ENCODE measurements at regions not wholly inside any gene's neighbourhood (a gene's known extent, or its start where the extent isn't known, plus 50 kb on each side); places are given as distances from the start of the nearest gene placed in this dataset.

- TF ChIP-seq POLR2A (IDR thresholded peaks at IDR 0.05) (no peak), EP300 (IDR thresholded peaks at IDR 0.05) (no peak)
- TF ChIP-seq, protein P1, sequence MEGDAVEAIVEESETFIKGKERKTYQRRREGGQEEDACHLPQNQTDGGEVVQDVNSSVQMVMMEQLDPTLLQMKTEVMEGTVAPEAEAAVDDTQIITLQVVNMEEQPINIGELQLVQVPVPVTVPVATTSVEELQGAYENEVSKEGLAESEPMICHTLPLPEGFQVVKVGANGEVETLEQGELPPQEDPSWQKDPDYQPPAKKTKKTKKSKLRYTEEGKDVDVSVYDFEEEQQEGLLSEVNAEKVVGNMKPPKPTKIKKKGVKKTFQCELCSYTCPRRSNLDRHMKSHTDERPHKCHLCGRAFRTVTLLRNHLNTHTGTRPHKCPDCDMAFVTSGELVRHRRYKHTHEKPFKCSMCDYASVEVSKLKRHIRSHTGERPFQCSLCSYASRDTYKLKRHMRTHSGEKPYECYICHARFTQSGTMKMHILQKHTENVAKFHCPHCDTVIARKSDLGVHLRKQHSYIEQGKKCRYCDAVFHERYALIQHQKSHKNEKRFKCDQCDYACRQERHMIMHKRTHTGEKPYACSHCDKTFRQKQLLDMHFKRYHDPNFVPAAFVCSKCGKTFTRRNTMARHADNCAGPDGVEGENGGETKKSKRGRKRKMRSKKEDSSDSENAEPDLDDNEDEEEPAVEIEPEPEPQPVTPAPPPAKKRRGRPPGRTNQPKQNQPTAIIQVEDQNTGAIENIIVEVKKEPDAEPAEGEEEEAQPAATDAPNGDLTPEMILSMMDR (IDR thresholded peaks at IDR 0.05), result no peak
Measured at GRCh38 chr1:204003536-204003935, 69.4 kb upstream of the SOX13 start.
